Astrocyte of the cerebellum (primary cell): ENCODE measurements at regions not wholly inside any gene's neighbourhood (a gene's known extent, or its start where the extent isn't known, plus 50 kb on each side); places are given as distances from the start of the nearest gene placed in this dataset.

Experiments
- DNase-seq: peaks from one replicate; pipeline ENCODE4 v3.0.0-alpha.2; 2011; ENCODE audit warnings: low read depth
- H3K4me3 ChIP-seq: 2 replicates; pipeline ENCODE4 v1.5.1; 2011; ENCODE audit warnings: mild to moderate bottlenecking, low read depth, low read length, moderate library complexity
- in situ Hi-C: cut with HindIII; loops from 2 replicates; pipeline ENCODE4 v1.10.0; 2017; ENCODE audit warnings: low sequenced_read_pairs
- TF ChIP-seq, protein P1 (sequence below): IDR thresholded peaks from 2 replicates; pipeline ENCODE4 v1.5.1; 2012; ENCODE audit warnings: low read length, low read depth, moderate library complexity, mild to moderate bottlenecking; ENCODE audit errors: missing control alignments

DNA sequence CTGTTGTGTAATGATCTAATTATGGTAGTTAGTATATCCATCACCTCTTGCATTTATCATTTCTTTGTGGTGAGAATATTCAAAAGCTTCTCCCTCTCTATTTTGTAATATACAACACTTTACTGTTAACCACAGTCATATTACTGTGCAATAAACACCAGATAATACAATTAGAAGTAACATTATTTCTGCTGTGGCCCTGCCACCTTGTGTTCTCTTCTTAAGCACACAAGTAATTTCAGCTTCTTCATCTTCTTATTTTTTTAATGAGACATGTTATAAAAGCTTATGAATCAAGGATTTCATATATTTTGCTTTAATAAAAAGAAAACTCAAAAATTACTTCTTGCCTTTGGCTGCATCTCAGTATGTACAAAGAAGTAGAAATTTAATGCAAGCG, 675.2 kb upstream of the INTU start:
- peak; percentile 36 for DNase-seq
- TF ChIP-seq, protein P1, sequence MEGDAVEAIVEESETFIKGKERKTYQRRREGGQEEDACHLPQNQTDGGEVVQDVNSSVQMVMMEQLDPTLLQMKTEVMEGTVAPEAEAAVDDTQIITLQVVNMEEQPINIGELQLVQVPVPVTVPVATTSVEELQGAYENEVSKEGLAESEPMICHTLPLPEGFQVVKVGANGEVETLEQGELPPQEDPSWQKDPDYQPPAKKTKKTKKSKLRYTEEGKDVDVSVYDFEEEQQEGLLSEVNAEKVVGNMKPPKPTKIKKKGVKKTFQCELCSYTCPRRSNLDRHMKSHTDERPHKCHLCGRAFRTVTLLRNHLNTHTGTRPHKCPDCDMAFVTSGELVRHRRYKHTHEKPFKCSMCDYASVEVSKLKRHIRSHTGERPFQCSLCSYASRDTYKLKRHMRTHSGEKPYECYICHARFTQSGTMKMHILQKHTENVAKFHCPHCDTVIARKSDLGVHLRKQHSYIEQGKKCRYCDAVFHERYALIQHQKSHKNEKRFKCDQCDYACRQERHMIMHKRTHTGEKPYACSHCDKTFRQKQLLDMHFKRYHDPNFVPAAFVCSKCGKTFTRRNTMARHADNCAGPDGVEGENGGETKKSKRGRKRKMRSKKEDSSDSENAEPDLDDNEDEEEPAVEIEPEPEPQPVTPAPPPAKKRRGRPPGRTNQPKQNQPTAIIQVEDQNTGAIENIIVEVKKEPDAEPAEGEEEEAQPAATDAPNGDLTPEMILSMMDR: no peak
- H3K4me3 ChIP-seq: no peak overlapping the region
- in situ Hi-C loops: no loop called here

DNA sequence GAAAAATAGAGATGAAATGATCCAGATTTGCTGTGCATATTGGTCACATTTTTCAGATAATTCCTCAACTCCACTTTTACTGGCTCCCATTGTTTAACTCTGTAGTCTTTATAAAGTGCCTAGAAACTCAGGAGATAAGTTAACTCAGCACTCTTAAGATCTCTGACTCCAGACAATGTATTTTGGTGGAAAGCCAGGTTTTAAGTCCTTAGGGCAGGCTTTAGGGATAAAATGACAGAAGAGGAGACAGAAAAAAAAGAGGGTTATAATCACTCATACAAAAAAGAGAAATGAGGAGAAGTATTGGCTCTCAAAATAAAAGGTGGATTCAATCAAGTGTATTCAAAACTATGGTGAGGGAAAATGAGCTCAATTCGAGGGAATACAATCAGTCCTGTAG, 674.8 kb upstream of the INTU start:
- TF ChIP-seq, protein P1: no peak
- no peak overlapping the region for H3K4me3 ChIP-seq
- in situ Hi-C loops: no loop called here
- DNase-seq: no peak

DNA sequence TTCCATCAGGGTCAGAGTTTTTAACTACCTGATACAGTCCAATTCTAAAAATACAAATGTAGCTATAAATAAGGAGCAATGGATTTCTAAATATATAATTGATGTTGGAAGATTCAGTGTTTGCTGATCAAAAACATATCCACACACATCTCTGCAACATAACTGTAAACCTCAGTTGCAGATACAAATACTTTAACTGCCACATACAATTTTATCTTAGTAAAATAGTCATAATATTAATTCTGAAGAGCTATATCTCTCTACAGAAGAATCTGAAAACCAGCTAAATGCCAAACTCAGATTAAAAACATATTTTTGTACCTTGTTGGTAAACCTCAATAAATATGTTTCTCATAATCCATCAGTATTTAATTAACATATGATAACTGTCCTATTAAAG, 674.3 kb upstream of the INTU start:
- in situ Hi-C loops: no loop called here

DNA sequence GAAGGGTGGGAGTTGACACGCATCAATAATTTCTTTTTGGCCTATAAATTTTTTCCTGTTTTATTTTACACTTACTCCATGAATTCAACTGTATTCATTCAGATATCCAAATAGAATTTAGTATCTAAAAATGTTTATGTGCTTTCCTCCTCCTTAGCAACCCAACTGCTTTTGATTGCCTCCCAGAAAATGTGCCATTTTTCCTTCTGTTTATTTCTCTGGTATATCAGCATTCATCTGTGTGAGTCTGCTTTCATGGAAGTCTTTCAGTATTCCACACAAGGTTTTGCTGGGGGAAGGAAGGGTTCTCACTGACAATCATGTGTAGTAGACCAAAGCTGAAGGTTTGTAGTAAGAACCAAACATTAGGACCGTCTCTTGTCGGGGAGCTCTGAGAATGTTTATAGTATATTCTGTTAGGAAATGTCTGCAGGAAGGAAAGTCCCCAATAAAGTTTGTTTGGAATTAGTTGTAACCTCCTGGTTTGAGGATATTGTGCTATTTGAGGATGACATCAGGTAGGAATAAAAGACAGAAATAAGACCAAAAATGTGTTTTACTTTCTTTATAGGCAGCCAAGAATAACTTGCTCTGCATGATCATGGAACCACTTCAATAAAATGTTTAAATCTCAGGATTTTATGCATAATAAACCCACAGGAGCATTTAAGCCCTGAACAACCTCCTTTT, 673.6 kb upstream of the INTU start:
- in situ Hi-C loops: no loop called here
- TF ChIP-seq, protein P1: no peak
- no peak overlapping the region for H3K4me3 ChIP-seq
- DNase-seq: no peak

More for the DNA sequence above, 674.3 kb upstream of the INTU start:
- no peak for DNase-seq
- H3K4me3 ChIP-seq: no peak overlapping the region
- TF ChIP-seq, protein P1: no peak

DNA sequence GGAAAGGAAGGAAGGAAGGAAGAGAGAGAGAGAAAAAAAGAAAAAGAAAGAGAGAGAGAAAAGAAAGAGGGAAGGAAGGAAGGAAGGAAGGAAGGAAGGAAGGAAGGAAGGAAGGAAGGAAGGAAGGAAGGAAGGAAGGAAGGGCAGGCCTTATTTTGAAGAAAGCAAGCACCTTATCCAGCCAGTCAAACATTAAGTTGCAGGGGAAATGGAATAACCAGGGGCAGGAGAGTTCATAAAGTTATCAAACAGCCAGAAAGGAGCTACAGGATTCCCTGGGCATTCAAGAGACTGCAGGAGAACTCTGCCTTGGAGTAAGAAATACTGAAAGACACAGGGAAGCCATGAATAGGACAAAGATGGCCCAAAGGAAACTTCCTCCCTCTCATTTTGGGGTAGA, 672.0 kb upstream of the INTU start:
- in situ Hi-C loops: no loop called here
- no peak overlapping the region for H3K4me3 ChIP-seq
- TF ChIP-seq, protein P1: no peak
- DNase-seq: no peak

DNA sequence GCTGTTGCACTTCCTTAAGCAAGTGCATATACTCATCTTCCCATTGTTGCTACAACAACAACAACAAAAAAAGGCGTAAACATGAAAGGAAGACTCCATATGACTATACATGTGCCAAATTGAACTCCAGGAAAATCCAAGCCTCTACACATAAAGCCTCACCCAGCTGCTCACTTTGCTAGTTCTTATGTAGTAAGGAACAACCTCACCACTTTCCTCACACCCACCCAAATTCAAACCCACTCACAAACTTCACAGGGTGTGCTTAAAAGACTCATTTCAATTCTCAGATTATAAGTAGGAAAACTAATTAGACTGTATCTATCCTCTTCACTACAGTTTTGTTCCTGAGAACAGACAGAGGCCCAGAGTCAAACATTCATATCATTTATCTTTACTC, 671.1 kb upstream of the INTU start:
- in situ Hi-C loops: no loop called here
- no peak for DNase-seq
- TF ChIP-seq, protein P1: no peak
- no peak overlapping the region for H3K4me3 ChIP-seq

DNA sequence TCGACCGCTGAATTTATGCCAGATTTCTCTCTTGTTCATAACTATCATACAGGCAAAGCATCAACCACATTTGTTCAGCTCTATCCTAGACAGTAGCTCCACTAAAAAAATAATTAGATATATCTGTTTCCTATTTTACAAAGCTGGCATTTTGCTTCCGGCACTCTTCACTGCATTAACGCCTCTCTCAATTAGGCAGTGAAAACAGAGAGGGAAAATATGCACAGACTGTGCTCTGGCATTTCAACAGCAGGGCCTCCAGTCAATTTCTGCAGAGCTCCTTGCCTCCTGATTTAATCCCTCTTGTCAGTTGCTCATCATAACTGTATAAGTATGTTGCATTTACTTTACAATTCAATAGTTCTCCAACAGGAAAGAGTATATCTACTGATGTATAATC, 666.9 kb upstream of the INTU start:
- no peak overlapping the region for H3K4me3 ChIP-seq
- DNase-seq: no peak
- in situ Hi-C loops: no loop called here
- TF ChIP-seq, protein P1: no peak
